Left kidney (tissue), 1 donor: ENCODE measurements at regions not wholly inside any gene's neighbourhood (a gene's known extent, or its start where the extent isn't known, plus 50 kb on each side); places are given as distances from the start of the nearest gene placed in this dataset.

ENCODE experiments used
- DNase-seq: peaks from one replicate; pipeline ENCODE4 v3.0.0-alpha.2; 2013

- DNase-seq = no peak
These were observed 67.8 kb upstream of the ELAC2 start for GRCh38 chr17:13085578-13085977.

GRCh38 chr17:13084420-13084819 is 66.6 kb upstream of the ELAC2 start:
- DNase-seq = no peak

- no peak for DNase-seq
These were observed 61.0 kb upstream of the ELAC2 start for GRCh38 chr17:13078591-13079385.

- DNase-seq = no peak
These were observed 59.1 kb upstream of the ELAC2 start for GRCh38 chr17:13076905-13077304.

GRCh38 chr17:13074026-13074425 is 56.2 kb upstream of the ELAC2 start:
- no peak for DNase-seq

- no peak for DNase-seq
These were observed 55.2 kb upstream of the ELAC2 start for GRCh38 chr17:13073018-13073417.

GRCh38 chr17:13070732-13071131 is 52.9 kb upstream of the ELAC2 start:
- no peak for DNase-seq

- no peak for DNase-seq
These were observed 49.9 kb upstream of the ELAC2 start for GRCh38 chr17:13067629-13068303.
